Effector CD8-positive, alpha-beta T cell (primary cell): ENCODE measurements at regions not wholly inside any gene's neighbourhood (a gene's known extent, or its start where the extent isn't known, plus 50 kb on each side); places are given as distances from the start of the nearest gene placed in this dataset.

Experiments
- DNase-seq: peaks from one replicate; lab custom pipeline; 2025; lab: John Stamatoyannopoulos, UW

- no peak for DNase-seq
Measured at GRCh38 chr1:36721261-36721660, 238.5 kb upstream of the CSF3R start.

GRCh38 chr1:36717431-36717830 lies 234.7 kb upstream of the CSF3R start:
- no peak for DNase-seq

GRCh38 chr1:36715797-36716196 lies 233.1 kb upstream of the CSF3R start:
- no peak for DNase-seq

- no peak for DNase-seq
Measured at GRCh38 chr1:36714301-36714700, 231.6 kb upstream of the CSF3R start.

DNA sequence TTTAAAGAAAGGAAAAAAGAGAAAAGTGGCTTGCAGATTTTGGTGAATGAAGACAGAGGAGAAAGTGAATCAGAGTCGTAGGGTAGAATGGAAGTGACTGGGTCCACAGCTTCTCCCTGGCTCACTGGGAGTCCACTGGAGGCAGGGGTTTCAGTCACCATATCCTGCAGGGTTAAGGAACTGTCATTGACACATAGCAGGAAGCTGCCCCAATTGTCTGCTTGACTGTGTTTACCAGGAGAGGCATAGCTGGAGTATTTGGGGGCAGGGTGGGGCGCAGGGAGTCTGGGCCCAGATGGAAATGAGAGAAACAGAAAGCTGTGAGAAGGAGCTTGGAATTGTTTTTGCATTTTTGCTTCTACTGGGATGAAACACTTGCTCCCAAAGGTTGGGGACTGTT lies 228.8 kb upstream of the CSF3R start:
- no peak for DNase-seq

DNA sequence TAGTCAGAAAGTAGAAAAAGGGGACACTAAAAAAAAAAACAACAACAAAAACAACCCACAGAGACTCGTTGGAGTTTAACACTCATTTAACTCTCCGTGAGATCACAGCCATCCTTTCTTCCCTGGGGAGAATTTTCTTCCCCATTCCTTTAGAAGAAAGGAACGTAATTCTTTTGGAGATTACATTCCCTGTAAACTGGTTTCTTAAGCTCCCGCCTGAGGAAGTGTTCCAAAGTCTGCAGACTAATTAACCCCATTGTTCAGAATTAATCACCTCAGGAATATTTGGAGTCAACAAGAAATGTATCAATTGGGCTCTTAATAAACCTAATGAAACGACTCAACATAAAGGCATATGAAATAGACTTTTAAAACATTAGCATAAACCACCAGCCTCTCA lies 228.2 kb upstream of the CSF3R start:
- no peak for DNase-seq

GRCh38 chr1:36709869-36710481 lies 227.3 kb upstream of the CSF3R start:
- no peak for DNase-seq

DNA sequence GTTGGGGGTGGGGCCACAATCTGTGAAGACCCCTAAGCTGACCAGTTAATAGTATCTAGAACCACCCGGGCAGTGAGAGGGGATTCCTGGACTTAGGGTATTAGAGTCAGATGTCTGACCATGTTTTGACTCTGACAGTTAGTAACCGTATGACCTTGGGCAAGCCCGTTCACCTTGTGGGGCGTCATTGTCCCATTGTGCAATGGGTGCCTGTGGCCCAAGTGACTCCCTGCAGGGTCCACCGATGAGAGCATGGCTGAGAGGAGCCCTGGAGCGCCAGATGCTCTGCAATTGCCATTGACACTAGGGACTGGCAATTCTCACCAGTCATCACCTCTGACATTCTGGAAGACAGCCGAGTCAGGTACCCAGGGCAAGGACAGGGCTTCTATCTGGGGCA lies 225.9 kb upstream of the CSF3R start:
- DNase-seq, result no peak

- no peak for DNase-seq
Measured at GRCh38 chr1:36707221-36707620, 224.5 kb upstream of the CSF3R start.

- no peak for DNase-seq
Measured at GRCh38 chr1:36706416-36706815, 223.7 kb upstream of the CSF3R start.

GRCh38 chr1:36705629-36706028 lies 222.9 kb upstream of the CSF3R start:
- DNase-seq, result no peak

GRCh38 chr1:36703526-36704208 lies 221.0 kb upstream of the CSF3R start:
- peak; percentile 3 for DNase-seq

GRCh38 chr1:36702963-36703362 lies 220.2 kb upstream of the CSF3R start:
- no peak for DNase-seq

- no peak for DNase-seq
Measured at GRCh38 chr1:36699113-36699911, 216.6 kb upstream of the CSF3R start.

- DNase-seq, result no peak
Measured at GRCh38 chr1:36697836-36698605, 215.3 kb upstream of the CSF3R start.

DNA sequence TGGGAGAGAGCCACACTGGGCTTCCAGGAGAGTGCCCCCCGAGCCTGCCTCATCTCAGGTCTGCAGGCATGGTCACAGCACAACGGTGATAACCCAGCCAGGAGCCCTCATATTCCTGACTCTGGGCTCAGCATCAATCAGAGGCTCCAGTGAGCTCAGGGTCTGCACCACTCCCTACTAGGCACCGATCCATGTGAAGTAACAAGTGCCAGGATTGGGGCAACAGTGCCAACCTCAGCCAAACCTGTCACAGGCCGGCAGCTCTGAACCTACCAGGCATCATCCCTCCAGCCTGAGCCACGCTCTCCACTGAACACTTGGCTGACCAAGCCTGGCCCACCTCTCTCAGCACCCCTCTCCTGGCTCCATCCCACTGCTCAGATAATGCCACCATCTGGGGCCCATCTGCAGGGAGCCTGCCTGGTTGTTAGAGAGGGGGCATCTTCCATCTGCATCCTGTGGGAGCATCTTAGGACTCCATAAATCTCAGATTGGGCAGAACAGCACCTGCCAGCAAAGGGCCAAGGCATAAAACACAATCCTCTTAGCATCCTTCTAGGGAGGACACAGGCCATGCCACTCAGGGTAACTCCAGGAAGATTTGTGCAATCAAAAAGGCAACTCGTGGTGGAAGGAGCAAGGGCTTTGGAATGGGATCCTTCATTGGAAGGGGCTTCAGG lies 213.7 kb upstream of the CSF3R start:
- DNase-seq, result no peak

- DNase-seq, result no peak
Measured at GRCh38 chr1:36693603-36694002, 210.9 kb upstream of the CSF3R start.

- no peak for DNase-seq
Measured at GRCh38 chr1:36693161-36693525, 210.4 kb upstream of the CSF3R start.

- no peak for DNase-seq
Measured at GRCh38 chr1:36692465-36693160, 209.9 kb upstream of the CSF3R start.

GRCh38 chr1:36691374-36691773 lies 208.7 kb upstream of the CSF3R start:
- DNase-seq, result no peak

GRCh38 chr1:36689992-36690391 lies 207.3 kb upstream of the CSF3R start:
- DNase-seq, result no peak
